ENCODE measurements at regions not wholly inside any gene's neighbourhood (a gene's known extent, or its start where the extent isn't known, plus 50 kb on each side); places are given as distances from the start of the nearest gene placed in this dataset.

DNA sequence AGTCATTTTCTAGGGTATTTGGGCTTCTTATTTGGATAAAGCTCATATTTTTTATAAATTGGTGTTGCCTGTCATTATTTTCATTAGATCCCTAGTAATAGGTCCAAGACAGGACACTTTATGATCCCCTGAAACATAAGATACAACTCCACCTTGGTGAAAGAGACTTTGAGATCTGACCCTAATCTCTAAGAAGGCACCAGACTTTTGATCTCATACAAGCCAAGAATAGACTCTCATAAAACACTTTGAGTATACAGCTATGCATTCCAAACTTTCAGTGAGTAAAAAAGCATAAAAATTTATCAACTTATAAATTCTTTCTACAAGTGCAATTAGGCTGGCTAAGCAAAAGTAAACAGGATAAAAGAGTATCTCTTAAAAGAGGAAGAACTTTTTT lies 451.2 kb downstream of the MN1 start:
- no peak for DNase-seq (ENCODE audit: low read depth)

DNA sequence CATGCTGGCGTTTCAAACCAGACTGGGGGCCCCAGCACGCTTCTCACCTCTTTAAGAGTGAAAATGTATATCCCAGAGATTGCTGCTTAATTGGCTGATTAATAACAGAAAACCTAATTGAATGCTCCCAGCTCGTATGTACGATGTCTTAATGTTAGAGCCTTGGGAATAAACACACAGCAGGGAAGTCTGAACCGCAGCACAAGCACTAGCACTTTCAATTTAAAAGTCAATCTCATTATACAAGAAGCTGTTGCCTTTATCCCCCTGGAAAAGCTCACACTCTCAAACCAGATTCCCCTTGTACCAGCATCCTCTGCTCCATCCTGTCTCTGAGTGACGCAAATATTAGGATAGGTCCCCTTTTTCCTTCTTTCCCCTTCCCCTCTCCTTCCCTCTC lies 449.1 kb downstream of the MN1 start:
- DNase-seq (ENCODE audit: low read depth) = no peak

GRCh38 chr22:27358096-27358870 lies 443.3 kb downstream of the MN1 start:
- no peak for DNase-seq (ENCODE audit: low read depth)

GRCh38 chr22:27370269-27370668 lies 431.3 kb downstream of the MN1 start:
- DNase-seq (ENCODE audit: low read depth) = no peak

DNA sequence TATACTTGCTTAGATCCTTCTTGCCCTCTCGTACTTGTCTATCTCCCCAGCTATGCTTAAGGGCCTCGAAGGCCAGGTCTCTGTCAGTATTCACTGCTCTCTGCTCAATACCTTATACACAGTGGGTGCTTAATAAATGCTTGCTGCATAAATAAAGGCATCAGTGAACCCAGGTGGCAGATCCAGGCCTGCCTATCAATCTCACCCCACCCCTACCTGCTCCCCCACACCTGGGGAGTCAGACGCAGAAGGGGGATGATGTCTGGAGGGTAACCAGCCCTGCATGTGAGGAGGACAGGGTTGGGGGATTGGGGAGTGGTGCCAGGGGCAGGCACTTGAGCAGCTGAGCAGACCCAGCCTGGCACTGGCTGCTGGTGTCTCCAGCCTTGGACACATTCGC lies 430.6 kb downstream of the MN1 start:
- no peak for DNase-seq (ENCODE audit: low read depth)

DNA sequence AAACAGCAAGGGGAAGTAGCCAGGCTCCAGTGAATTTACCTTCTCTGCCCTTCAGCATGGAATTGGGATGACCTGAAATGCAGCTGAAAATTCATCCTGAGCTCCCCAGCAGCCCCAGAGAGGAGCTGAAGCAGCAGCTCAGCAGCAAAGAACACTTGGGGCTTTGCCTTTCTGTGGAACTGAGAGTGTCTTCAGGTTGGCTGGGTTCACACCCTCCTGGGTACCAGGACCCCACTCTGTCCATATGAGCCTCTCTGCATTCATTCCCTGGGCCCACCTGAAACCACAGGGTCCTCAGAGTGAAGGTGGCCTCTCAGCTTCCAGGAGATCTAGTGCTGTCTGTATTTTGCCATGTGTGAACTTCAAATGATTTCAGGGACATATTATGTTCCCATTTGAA lies 429.2 kb downstream of the MN1 start:
- DNase-seq (ENCODE audit: low read depth) = no peak

DNA sequence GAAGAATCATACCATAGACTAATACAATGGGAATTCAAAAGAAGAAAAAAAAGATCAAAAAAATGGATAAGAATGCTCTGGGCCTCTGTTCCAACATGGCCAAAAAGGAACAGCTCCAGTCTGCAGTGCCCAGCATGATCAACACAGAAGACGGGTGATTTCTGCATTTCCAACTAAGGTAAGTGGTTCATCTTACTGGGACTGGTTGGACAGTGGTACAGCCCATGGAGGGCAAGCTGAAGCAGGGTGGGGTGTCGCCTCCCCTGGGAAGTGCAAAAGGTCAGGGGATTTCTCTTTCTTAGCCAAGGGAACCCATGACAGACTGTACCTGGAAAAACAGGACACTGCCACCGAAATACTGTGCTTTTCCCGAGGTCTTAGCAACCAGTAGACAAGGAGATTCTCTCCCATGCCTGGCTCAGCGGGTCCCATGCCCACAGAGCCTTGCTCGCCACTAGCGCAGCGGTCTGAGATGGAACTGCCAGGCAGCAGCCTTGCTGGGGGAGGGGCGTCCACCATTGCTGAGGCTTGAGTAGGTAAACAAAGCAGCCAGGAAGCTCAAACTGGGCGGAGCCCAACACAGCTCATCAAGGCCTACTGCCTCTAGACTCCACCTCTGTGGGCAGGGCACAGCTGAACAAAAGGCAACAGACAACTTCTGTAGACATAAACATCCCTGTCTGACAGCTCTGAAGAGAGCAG lies 428.4 kb downstream of the MN1 start:
- no peak for DNase-seq (ENCODE audit: low read depth)

GRCh38 chr22:27377501-27378295 lies 423.9 kb downstream of the MN1 start:
- DNase-seq (ENCODE audit: low read depth) = no peak

DNA sequence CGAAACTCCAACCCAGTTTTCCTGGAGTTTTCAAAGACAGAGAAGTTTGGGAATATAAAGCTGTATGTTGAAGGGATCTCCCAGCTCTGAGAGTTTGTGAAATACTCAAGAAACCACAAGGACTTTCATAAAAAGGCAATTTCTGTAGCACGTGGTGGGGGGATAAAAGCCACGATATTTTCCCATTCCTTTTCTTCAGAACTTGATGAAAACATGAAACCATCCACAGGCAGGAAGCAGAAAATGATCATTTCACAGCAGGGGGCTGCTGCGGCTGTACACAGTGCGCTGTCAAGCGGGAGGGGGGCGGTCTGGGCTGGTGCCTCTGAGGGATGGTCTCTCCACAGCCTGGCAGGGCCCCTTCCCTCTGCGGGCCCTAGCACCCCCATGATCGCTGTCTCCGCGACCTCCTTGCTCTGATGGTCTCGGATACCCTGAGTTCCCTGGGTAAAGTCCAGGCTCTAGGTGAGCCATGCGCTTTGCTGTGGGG lies 423.2 kb downstream of the MN1 start:
- DNase-seq (ENCODE audit: low read depth) = no peak

- DNase-seq (ENCODE audit: low read depth) = no peak
These were observed 422.6 kb downstream of the MN1 start for GRCh38 chr22:27378995-27379394.

DNA sequence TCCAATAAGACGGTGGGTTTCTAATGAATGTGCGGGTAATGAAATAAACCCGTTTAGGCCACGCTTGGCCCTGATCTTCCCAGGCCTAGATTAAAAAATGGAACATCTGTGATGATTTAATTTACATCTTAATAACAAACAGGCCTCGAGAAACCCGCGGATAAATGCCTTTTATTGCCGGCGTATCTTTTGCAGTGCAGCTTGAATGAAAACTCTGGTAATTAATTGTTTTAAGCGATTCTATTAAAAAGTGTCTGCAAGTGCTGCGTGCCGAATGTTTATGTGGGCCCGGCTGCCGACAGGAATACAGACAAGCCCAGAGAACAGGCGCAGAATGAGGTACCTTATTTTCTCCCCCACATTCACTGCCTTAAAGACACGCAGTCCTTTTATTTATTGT lies 420.7 kb downstream of the MN1 start:
- DNase-seq (ENCODE audit: low read depth) = no peak

- DNase-seq (ENCODE audit: low read depth) = no peak
These were observed 420.0 kb downstream of the MN1 start for GRCh38 chr22:27381552-27381951.

DNA sequence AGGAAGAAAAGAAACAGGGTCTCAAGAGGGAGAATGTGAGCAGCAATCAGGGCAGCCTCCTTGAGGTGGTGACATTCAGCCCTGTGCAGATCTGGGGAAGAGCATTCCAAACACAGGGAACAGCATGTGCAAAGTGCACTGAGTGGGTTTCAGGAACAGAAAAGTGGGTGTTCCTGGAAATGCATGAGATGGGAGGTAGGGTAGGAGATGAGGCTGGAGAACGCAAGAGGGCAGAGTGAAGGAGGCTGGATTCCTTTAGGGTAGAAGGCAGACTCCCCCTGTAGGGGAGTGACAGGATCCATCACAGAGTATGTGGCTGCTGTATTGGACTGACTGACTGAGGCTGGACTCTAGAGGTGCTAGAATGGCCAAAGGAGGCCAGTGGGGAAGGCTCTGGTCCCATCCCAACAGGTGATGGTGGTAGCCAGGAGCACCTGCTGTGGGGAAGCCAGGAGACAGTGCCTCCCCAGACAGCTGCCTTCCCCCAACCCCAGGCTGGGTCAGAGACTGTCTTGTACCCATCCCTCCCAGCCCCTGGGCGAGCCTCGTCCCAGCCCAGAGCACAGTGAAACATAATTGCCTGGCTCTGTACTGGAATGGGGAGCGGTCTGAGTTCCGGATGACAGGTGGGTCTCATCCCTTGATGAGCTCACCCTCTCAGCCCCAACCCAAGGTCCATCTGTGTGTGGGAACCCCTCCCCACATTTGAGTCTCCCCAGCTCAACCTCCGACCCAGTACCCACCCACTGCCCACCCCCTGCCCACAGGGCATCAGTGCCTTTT lies 419.4 kb downstream of the MN1 start:
- DNase-seq (ENCODE audit: low read depth) = no peak

DNA sequence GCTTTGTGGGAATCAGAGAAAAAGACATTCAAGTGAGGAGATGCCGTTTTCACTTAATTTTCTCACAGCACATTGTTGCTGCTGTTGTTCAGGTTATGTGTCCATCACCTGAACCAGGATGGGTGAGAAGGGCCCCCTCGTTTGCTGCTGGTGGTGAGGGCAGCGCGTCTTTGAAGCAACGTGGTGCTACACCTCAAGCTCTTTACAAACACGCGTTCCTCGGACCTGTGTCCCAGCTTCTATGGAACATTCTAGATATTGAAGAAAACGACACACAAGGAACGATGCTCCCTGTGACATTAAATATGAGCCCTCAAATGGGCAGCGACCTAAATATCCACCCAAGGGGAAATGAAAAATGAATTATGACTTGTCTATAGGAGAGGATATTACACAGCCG lies 418.6 kb downstream of the MN1 start:
- no peak for DNase-seq (ENCODE audit: low read depth)

DNA sequence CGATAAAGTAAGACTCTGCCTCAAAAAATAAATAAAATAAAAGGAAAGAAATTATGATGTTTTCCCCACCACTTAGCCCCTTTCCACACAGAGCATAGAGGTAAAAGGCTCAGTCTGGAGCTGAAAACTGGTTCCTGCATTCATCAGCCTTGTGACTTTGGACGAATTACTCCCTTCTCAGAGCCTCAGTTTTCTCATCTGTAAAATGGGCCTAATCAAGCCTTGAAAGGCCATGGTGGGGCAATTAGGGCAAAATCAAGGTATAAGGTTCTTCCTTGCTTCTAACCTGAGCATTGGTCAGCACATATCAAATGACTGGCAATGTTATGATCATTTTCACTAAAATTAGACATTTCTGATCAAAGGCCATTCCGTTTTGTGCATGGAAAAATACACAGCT lies 417.7 kb downstream of the MN1 start:
- DNase-seq (ENCODE audit: low read depth) = no peak

GRCh38 chr22:27385261-27385998 lies 416.1 kb downstream of the MN1 start:
- no peak for DNase-seq (ENCODE audit: low read depth)

DNA sequence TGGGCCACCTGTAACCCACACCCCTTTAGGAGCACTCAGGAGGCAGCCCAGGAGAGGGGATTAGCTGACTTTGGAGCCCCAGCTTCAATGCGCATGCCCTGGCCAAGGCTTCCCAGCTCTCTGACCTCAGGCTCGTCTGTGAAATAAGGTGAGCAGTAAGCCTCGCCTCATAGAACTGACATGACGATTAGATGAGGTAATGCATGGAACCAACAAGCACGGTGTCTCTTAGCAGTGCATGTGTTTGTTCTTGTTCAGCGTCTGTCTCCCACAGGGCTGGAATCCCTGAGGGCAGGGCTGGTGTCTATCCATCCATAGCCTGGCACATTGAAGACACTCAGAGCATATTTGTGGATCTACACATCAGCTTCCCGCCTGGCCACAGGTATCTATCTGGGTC lies 415.4 kb downstream of the MN1 start:
- no peak for DNase-seq (ENCODE audit: low read depth)

DNA sequence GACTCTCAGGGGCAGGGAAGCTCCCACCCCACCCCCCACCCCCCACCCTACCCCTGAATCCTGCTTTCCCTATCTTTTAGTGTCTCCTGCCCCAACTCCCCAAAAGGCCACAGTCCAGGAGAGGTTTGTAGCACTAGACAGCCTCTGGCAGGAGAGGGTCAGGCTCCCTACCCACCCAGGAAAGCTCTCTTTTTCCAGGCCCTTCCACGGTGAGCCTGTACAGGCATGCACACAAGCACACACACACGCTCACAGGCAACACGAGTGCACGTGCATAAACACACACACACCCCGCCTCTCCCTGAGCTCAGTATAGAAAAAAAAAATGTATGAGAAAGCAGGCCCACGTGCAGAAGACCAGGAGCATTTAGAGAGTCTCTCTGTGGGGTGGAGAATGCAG lies 414.0 kb downstream of the MN1 start:
- DNase-seq (ENCODE audit: low read depth) = no peak

GRCh38 chr22:27388090-27388600 lies 413.4 kb downstream of the MN1 start:
- DNase-seq (ENCODE audit: low read depth) = no peak

GRCh38 chr22:27389727-27390075 lies 411.9 kb downstream of the MN1 start:
- no peak for DNase-seq (ENCODE audit: low read depth)

DNA sequence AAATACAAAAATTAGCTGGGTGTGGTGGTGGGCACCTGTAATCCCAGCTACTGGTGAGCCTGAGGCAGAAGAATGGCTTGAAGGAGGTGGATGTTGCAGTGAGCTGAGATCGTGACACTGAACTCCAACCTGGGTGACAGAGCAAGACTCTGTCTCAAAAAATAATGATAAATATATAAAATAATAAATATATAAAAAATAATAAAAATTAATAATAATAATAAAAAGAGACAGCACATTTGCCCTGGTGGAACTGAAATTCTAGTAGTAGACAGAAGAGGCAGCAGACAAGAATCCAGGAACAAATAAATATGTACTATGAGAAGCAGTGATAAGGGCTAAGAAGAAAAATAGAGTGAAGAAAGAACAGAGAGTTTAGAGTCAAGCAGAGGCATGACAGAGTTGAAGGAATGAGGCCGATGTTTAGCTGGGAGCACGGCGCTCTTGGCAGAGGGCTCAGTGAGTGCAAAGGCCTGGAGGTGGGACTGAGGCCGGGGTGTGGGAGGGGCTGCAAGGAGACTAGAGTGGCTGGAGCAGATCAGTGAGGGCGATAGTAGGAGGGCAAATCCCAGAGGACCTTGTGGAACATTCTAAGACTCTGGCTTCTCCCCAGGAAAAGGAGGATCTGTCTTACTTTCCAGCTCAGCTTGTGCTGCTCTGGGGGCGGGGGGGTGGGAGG lies 410.3 kb downstream of the MN1 start:
- DNase-seq (ENCODE audit: low read depth) = no peak

All from activated gamma-delta T cell treated with anti-CD3 and anti-CD28 coated beads, Interleukin-2, amount 50 U/mL, for 16 hours (primary cell).